ENCODE measurements at regions not wholly inside any gene's neighbourhood (a gene's known extent, or its start where the extent isn't known, plus 50 kb on each side); places are given as distances from the start of the nearest gene placed in this dataset.
"Not testable (repeated sequence)": the region's sequence is repeated elsewhere in the genome, so short reads cannot be mapped to it uniquely, and the experiment has no call there.

- DNase-seq (ENCODE audit: low read depth, low spot score), result no peak
- no peak overlapping the region for H3K4me3 ChIP-seq (ENCODE audit: low read depth, low read length)
- no peak for TF ChIP-seq CTCF (IDR thresholded peaks at IDR 0.05; ENCODE audit: low read depth, low read length)
- in situ Hi-C loops (cut with HindIII; ENCODE audit: low sequenced_read_pairs), result no loop called here
Observed at GRCh38 chr3:81872566-81872965, 111.1 kb upstream of the GBE1 start.

- in situ Hi-C loops (cut with HindIII; ENCODE audit: low sequenced_read_pairs), result no loop called here
- DNase-seq (ENCODE audit: low read depth, low spot score), result no peak
- TF ChIP-seq CTCF (IDR thresholded peaks at IDR 0.05; ENCODE audit: low read depth, low read length), result no peak
Observed at GRCh38 chr3:81871358-81872155, 110.1 kb upstream of the GBE1 start.

GRCh38 chr3:81869382-81869781 is 107.9 kb upstream of the GBE1 start:
- no peak for TF ChIP-seq CTCF (IDR thresholded peaks at IDR 0.05; ENCODE audit: low read depth, low read length)
- in situ Hi-C loops (cut with HindIII; ENCODE audit: low sequenced_read_pairs), result no loop called here
- H3K4me3 ChIP-seq (ENCODE audit: low read depth, low read length), result no peak overlapping the region
- DNase-seq (ENCODE audit: low read depth, low spot score), result no peak

More at GRCh38 chr3:81871358-81872155, 110.1 kb upstream of the GBE1 start:
- no peak overlapping the region for H3K4me3 ChIP-seq (ENCODE audit: low read depth, low read length)

- H3K4me3 ChIP-seq (ENCODE audit: low read depth, low read length), result no peak overlapping the region
- in situ Hi-C loops (cut with HindIII; ENCODE audit: low sequenced_read_pairs), result no loop called here
- TF ChIP-seq CTCF (IDR thresholded peaks at IDR 0.05; ENCODE audit: low read depth, low read length), result no peak
- DNase-seq (ENCODE audit: low read depth, low spot score), result no peak
Observed at GRCh38 chr3:81868597-81868996, 107.2 kb upstream of the GBE1 start.

- in situ Hi-C loops (cut with HindIII; ENCODE audit: low sequenced_read_pairs), result no loop called here
- no peak for TF ChIP-seq CTCF (IDR thresholded peaks at IDR 0.05; ENCODE audit: low read depth, low read length)
Observed at GRCh38 chr3:81867875-81868274, 106.4 kb upstream of the GBE1 start.

GRCh38 chr3:81865164-81865563 is 103.7 kb upstream of the GBE1 start:
- in situ Hi-C loops (cut with HindIII; ENCODE audit: low sequenced_read_pairs); H3K4me3 ChIP-seq (ENCODE audit: low read depth, low read length); DNase-seq (ENCODE audit: low read depth, low spot score): not testable (repeated sequence)

More at GRCh38 chr3:81867875-81868274, 106.4 kb upstream of the GBE1 start:
- no peak overlapping the region for H3K4me3 ChIP-seq (ENCODE audit: low read depth, low read length)
- DNase-seq (ENCODE audit: low read depth, low spot score), result no peak

GRCh38 chr3:81864272-81864671 is 102.8 kb upstream of the GBE1 start:
- DNase-seq (ENCODE audit: low read depth, low spot score), result no peak
- in situ Hi-C loops (cut with HindIII; ENCODE audit: low sequenced_read_pairs), result no loop called here
- no peak overlapping the region for H3K4me3 ChIP-seq (ENCODE audit: low read depth, low read length)
- TF ChIP-seq CTCF (IDR thresholded peaks at IDR 0.05; ENCODE audit: low read depth, low read length), result no peak

All from astrocyte of the spinal cord (primary cell).